H1 (cell line): ENCODE measurements at regions not wholly inside any gene's neighbourhood (a gene's known extent, or its start where the extent isn't known, plus 50 kb on each side); places are given as distances from the start of the nearest gene placed in this dataset.

Source experiments
- CEBPB ChIP-seq: IDR thresholded peaks from 2 replicates; pipeline ENCODE4 v1.6.1; 2012; ENCODE audit warnings: low read depth, low read length
- E2F6 ChIP-seq: IDR thresholded peaks from 2 replicates; pipeline ENCODE4 v1.6.1; 2012; ENCODE audit warnings: inconsistent platforms
- JUN ChIP-seq: IDR thresholded peaks from 2 replicates; pipeline ENCODE4 v1.6.1; 2011; ENCODE audit warnings: low read depth, mild to moderate bottlenecking, improper control_type of control experiment, low read length
- MAX ChIP-seq: IDR thresholded peaks from 2 replicates; pipeline ENCODE4 v1.6.1; 2012; ENCODE audit warnings: inconsistent platforms
- NRF1 ChIP-seq: IDR thresholded peaks from 2 replicates; pipeline ENCODE4 v1.6.1; 2011; ENCODE audit warnings: mild to moderate bottlenecking, low read depth, low read length, improper control_type of control experiment
- POLR2A ChIP-seq, 2 experiments: IDR thresholded peaks; 1 replicate in 1 of 2; 2 replicates in 1 of 2; pipeline ENCODE4 v1.6.1; 2011; ENCODE audit warnings: low read depth in 2 of 2, low read length in 2 of 2, mild to moderate bottlenecking in 2 of 2; ENCODE audit errors: control extremely low read depth in 1 of 2
- SIN3A ChIP-seq, 2 experiments: IDR thresholded peaks in 1 of 2; conservative IDR thresholded peaks in 1 of 2; 2 replicates each; pipeline ENCODE4 v1.6.1; 2011 to 2012; ENCODE audit warnings: low read length in 2 of 2, improper control_type of control experiment in 1 of 2, low read depth in 1 of 2, mild to moderate bottlenecking in 1 of 2
- SUZ12 ChIP-seq: fragments of 200-600 bp; sonication (generic); IDR thresholded peaks from 2 replicates; pipeline ENCODE4 v1.6.1; 2012; ENCODE audit warnings: mild to moderate bottlenecking, inconsistent platforms, low read length, moderate library complexity, mixed read lengths
- YY1 ChIP-seq: IDR thresholded peaks from 2 replicates; pipeline ENCODE4 v1.6.1; 2011; ENCODE audit warnings: low read depth, mild to moderate bottlenecking, low read length
- TF ChIP-seq, protein P1 (sequence below), 3 experiments: IDR thresholded peaks; 1 replicate in 2 of 3; 2 replicates in 1 of 3; pipeline versions ENCODE4 v1.5.1 to v1.6.1; 2011; ENCODE audit warnings: low read length in 3 of 3, mild to moderate bottlenecking in 3 of 3, inconsistent platforms in 2 of 3, low read depth in 1 of 3, moderate library complexity in 1 of 3; ENCODE audit not compliant: insufficient read depth in 1 of 3; ENCODE audit errors: control extremely low read depth in 1 of 3

DNA sequence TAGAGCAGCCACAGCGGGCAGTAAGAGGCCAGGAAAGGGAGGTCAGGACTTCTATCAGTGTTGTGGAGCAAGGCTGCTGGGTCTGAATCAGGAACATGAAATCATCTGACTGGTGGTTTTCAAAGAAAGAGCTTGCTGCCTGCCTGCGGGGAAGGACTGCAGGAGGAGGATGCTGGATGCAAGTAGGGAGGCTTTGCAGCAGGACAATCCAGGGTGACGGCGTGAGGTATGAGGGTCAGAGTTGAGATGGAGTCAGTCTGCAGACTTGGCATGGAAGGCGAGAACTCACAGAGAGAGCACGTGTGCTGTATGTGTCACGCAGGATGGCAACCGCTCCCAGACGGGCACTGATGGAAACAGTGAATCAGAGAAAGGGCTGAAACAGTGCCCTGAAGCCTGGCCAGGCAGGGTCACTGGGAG, 59.2 kb upstream of the CD93 start:
- TF ChIP-seq POLR2A (IDR thresholded peaks at IDR 0.05; ENCODE audit: control extremely low read depth in 1 of 2, low read depth in 2 of 2, low read length in 2 of 2) (no peak), CEBPB (no peak), SUZ12 (no peak), NRF1 (no peak), YY1 (no peak), JUN (no peak), E2F6 (no peak), SIN3A (conservative IDR thresholded peaks at IDR 0.05 in 1 of 2, IDR thresholded peaks at IDR 0.05 in 1 of 2; ENCODE audit: low read depth in 1 of 2, low read length in 2 of 2) (no peak), MAX (no peak)
- TF ChIP-seq, protein P1, sequence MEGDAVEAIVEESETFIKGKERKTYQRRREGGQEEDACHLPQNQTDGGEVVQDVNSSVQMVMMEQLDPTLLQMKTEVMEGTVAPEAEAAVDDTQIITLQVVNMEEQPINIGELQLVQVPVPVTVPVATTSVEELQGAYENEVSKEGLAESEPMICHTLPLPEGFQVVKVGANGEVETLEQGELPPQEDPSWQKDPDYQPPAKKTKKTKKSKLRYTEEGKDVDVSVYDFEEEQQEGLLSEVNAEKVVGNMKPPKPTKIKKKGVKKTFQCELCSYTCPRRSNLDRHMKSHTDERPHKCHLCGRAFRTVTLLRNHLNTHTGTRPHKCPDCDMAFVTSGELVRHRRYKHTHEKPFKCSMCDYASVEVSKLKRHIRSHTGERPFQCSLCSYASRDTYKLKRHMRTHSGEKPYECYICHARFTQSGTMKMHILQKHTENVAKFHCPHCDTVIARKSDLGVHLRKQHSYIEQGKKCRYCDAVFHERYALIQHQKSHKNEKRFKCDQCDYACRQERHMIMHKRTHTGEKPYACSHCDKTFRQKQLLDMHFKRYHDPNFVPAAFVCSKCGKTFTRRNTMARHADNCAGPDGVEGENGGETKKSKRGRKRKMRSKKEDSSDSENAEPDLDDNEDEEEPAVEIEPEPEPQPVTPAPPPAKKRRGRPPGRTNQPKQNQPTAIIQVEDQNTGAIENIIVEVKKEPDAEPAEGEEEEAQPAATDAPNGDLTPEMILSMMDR (IDR thresholded peaks at IDR 0.05; ENCODE audit: control extremely low read depth in 1 of 3, insufficient read depth in 1 of 3, low read depth in 1 of 3, low read length in 3 of 3) = no peak
